ENCODE measurements at regions not wholly inside any gene's neighbourhood (a gene's known extent, or its start where the extent isn't known, plus 50 kb on each side); places are given as distances from the start of the nearest gene placed in this dataset.

GRCh38 chr21:38970765-38971164 is 165.0 kb downstream of the ETS2 start:
- BruUV-seq (replicated peaks), result no TSS peak
- DNase-seq (ENCODE audit: low read depth, low spot score), result peak; percentile 29

More at GRCh38 chr21:38970765-38971164, 165.0 kb downstream of the ETS2 start:
- H3K27ac ChIP-seq (ENCODE audit: insufficient read depth, low read depth, low read length), result peak overlapping the region; percentile 25
- FAIRE-seq, result peak; percentile 93
- no peaks in the 10 kb centered on the region for H4K20me1 ChIP-seq (replicated peaks; ENCODE audit: control insufficient read depth, extremely low read depth, insufficient read depth, low read length)
- H3K9me1 ChIP-seq (replicated peaks; ENCODE audit: control insufficient read depth, extremely low read depth, insufficient read depth, low read length), result no peaks in the 10 kb centered on the region
- H3K27me3 ChIP-seq (ENCODE audit: control insufficient read depth in 2 of 2, insufficient read depth in 2 of 2, low read length in 2 of 2), result no peaks in the 10 kb centered on the region
- H3K79me2 ChIP-seq (ENCODE audit: control insufficient read depth, insufficient read depth, low read length), result no peaks in the 10 kb centered on the region
- H3K9me3 ChIP-seq (replicated peaks; ENCODE audit: control insufficient read depth, insufficient read depth, low read length), result no peaks in the 10 kb centered on the region
- no peaks in the 10 kb centered on the region for H3K36me3 ChIP-seq (ENCODE audit: control insufficient read depth in 2 of 2, extremely low read depth in 1 of 2, insufficient read depth in 2 of 2, low read length in 2 of 2)
- dilution Hi-C loops (cut with MboI; ENCODE audit: extremely low pct_ligation_motif_present, low sequenced_read_pairs), result no loop called here
- peak; percentile 42 for TF ChIP-seq FOS (IDR thresholded peaks at IDR 0.05; ENCODE audit: borderline replicate concordance, insufficient read depth, low read length)
- no peak for TF ChIP-seq MYC (IDR thresholded peaks at IDR 0.05; ENCODE audit: low read depth, low read length)
- peak; percentile 68 for TF ChIP-seq JUN (IDR thresholded peaks at IDR 0.05; ENCODE audit: borderline replicate concordance, insufficient read depth, insufficient read length, low read depth)
- TF ChIP-seq GATA2 (IDR thresholded peaks at IDR 0.05; ENCODE audit: insufficient read depth, insufficient read length, low read depth, low read length), result peak; percentile 16
- TF ChIP-seq POLR2A (IDR thresholded peaks at IDR 0.05; ENCODE audit: low read depth, low read length), result no peak
- TF ChIP-seq POLR2AphosphoS5 (IDR thresholded peaks at IDR 0.05; ENCODE audit: insufficient read depth, low read depth, low read length), result no peak
- TF ChIP-seq CTCF (IDR thresholded peaks at IDR 0.05; ENCODE audit: extremely low read depth in 1 of 2, insufficient read depth in 1 of 2, low read depth in 1 of 2, low read length in 2 of 2), result no peak
- no peak overlapping the region for H3K4me3 ChIP-seq (replicated peaks in 1 of 3; ENCODE audit: insufficient read depth in 1 of 3, low read depth in 1 of 3, low read length in 3 of 3)
- CTCF ChIA-PET, result no interaction called here
- peak overlapping the region; percentile 1 for H2AFZ ChIP-seq (ENCODE audit: low read depth, low read length)
- no peak overlapping the region for H3K9ac ChIP-seq (replicated peaks; ENCODE audit: extremely low read depth, insufficient read depth, low read length)
- POLR2A ChIA-PET, result no interaction called here
- peaks cover 15% of the 10 kb centered on the region for H3K4me1 ChIP-seq (ENCODE audit: control insufficient read depth, extremely low read depth, insufficient read depth, low read length)
- peak overlapping the region; percentile 23 for H3K4me2 ChIP-seq (ENCODE audit: insufficient read depth, low read length)
- intact Hi-C loops (cut with micrococcal nuclease), result loop anchor here (1.0 kb wide), 1 partner anchor 23 kb away; no protein-coding TSS in a partner anchor

Data from endothelial cell of umbilical vein (primary cell).